GM12865 (cell line): ENCODE measurements at regions not wholly inside any gene's neighbourhood (a gene's known extent, or its start where the extent isn't known, plus 50 kb on each side); places are given as distances from the start of the nearest gene placed in this dataset.

Source experiments
- DNase-seq: peaks from one replicate; pipeline ENCODE4 v3.0.0; 2010; ENCODE audit warnings: low read depth
- H3K4me3 ChIP-seq: 2 replicates; pipeline ENCODE4 v1.5.1; 2011; ENCODE audit warnings: mild to moderate bottlenecking, low read depth, low read length, control low read depth
- CTCF ChIP-seq: IDR thresholded peaks from 2 replicates; pipeline ENCODE4 v1.5.1; 2011; ENCODE audit warnings: low read length, control low read depth, low read depth, inconsistent platforms; ENCODE audit not compliant: insufficient read depth; ENCODE audit errors: missing control alignments

DNA sequence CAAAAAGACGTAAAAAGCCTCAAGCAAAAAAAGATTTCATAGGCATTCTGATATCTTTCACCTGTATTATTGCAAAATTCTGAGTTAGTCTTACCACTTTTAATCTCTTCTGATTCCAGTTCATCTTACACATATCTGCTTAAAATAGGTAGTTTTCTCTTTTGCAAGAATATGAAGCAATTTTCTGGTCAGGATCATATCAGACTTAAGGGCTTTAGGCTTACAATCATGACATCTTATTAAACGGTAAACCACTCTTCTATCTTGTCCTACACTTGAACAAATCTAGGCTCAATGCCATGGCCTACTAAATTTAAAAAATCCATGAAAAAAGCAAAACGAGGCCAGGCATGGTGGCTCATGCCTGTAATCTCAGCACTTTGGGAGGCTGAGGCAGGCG lies 50.1 kb upstream of the GAREM1 start:
- H3K4me3 ChIP-seq, result no peak overlapping the region
- DNase-seq, result no peak
- no peak for TF ChIP-seq CTCF
